ENCODE measurements at regions not wholly inside any gene's neighbourhood (a gene's known extent, or its start where the extent isn't known, plus 50 kb on each side); places are given as distances from the start of the nearest gene placed in this dataset.

GRCh38 chr2:144605231-144605840 lies 85.4 kb upstream of the ZEB2 start:
- DNase-seq (ENCODE audit: low read depth, low spot score), result no peak

GRCh38 chr2:144603334-144603733 lies 83.4 kb upstream of the ZEB2 start:
- DNase-seq (ENCODE audit: low read depth, low spot score), result no peak

- DNase-seq (ENCODE audit: low read depth, low spot score), result no peak
Observed at GRCh38 chr2:144598906-144599305, 79.0 kb upstream of the ZEB2 start.

- no peak for DNase-seq (ENCODE audit: low read depth, low spot score)
Observed at GRCh38 chr2:144597894-144598593, 78.1 kb upstream of the ZEB2 start.

GRCh38 chr2:144597388-144597787 lies 77.5 kb upstream of the ZEB2 start:
- DNase-seq (ENCODE audit: low read depth, low spot score), result no peak

GRCh38 chr2:144596073-144596871 lies 76.4 kb upstream of the ZEB2 start:
- DNase-seq (ENCODE audit: low read depth, low spot score), result no peak

GRCh38 chr2:144595686-144596072 lies 75.8 kb upstream of the ZEB2 start:
- DNase-seq (ENCODE audit: low read depth, low spot score), result no peak

- no peak for DNase-seq (ENCODE audit: low read depth, low spot score)
Observed at GRCh38 chr2:144595279-144595678, 75.4 kb upstream of the ZEB2 start.

GRCh38 chr2:144593803-144594202 lies 73.9 kb upstream of the ZEB2 start:
- no peak for DNase-seq (ENCODE audit: low read depth, low spot score)

GRCh38 chr2:144592500-144593256 lies 72.8 kb upstream of the ZEB2 start:
- no peak for DNase-seq (ENCODE audit: low read depth, low spot score)

- DNase-seq (ENCODE audit: low read depth, low spot score), result no peak
Observed at GRCh38 chr2:144587306-144587705, 67.4 kb upstream of the ZEB2 start.

GRCh38 chr2:144586476-144586875 lies 66.6 kb upstream of the ZEB2 start:
- DNase-seq (ENCODE audit: low read depth, low spot score), result no peak

GRCh38 chr2:144583741-144584453 lies 64.0 kb upstream of the ZEB2 start:
- no peak for DNase-seq (ENCODE audit: low read depth, low spot score)

GRCh38 chr2:144583381-144583729 lies 63.4 kb upstream of the ZEB2 start:
- no peak for DNase-seq (ENCODE audit: low read depth, low spot score)

- DNase-seq (ENCODE audit: low read depth, low spot score), result no peak
Observed at GRCh38 chr2:144582651-144583380, 62.9 kb upstream of the ZEB2 start.

GRCh38 chr2:144580521-144581161 lies 60.7 kb upstream of the ZEB2 start:
- DNase-seq (ENCODE audit: low read depth, low spot score), result no peak

- no peak for DNase-seq (ENCODE audit: low read depth, low spot score)
Observed at GRCh38 chr2:144579556-144579955, 59.6 kb upstream of the ZEB2 start.

- no peak for DNase-seq (ENCODE audit: low read depth, low spot score)
Observed at GRCh38 chr2:144578099-144578498, 58.2 kb upstream of the ZEB2 start.

- DNase-seq (ENCODE audit: low read depth, low spot score), result no peak
Observed at GRCh38 chr2:144572977-144573376, 53.1 kb upstream of the ZEB2 start.

- DNase-seq (ENCODE audit: low read depth, low spot score), result no peak
Observed at GRCh38 chr2:144571770-144572169, 51.9 kb upstream of the ZEB2 start.
